ENCODE measurements at regions not wholly inside any gene's neighbourhood (a gene's known extent, or its start where the extent isn't known, plus 50 kb on each side); places are given as distances from the start of the nearest gene placed in this dataset.

GRCh38 chr7:17139081-17139480 is 159.4 kb upstream of the AHR start:
- TF ChIP-seq CTCF (IDR thresholded peaks at IDR 0.05) (no peak), POLR2AphosphoS5 (IDR thresholded peaks at IDR 0.05) (no peak)

All from sigmoid colon (tissue), 4 donors.